ENCODE measurements at regions not wholly inside any gene's neighbourhood (a gene's known extent, or its start where the extent isn't known, plus 50 kb on each side); places are given as distances from the start of the nearest gene placed in this dataset.

DNA sequence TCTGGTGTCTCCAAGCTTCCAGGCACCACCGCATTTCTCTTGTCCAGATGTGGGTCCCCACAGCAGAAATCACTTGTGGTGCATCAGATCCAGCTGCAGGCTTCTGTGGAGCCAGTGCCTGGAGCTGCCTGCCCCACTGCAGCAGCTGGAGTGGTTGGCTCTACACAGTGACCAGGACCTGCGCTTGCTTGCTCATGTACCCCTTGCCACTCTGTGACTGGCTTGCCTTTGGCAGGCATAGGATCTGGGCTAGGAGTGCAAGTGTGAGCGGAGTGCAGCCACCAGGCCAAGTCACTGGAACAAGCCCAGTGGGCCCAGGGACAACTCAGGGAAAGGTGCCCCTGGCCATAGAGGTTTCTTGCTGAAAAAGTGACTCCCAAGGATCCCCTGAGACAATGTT lies 1400.0 kb upstream of the ALCAM start:
- no peaks in the 10 kb centered on the region for H3K36me3 ChIP-seq (ENCODE audit: control insufficient read depth in 2 of 2, extremely low read depth in 1 of 2, insufficient read depth in 2 of 2, low read length in 2 of 2)
- TF ChIP-seq, protein P1, sequence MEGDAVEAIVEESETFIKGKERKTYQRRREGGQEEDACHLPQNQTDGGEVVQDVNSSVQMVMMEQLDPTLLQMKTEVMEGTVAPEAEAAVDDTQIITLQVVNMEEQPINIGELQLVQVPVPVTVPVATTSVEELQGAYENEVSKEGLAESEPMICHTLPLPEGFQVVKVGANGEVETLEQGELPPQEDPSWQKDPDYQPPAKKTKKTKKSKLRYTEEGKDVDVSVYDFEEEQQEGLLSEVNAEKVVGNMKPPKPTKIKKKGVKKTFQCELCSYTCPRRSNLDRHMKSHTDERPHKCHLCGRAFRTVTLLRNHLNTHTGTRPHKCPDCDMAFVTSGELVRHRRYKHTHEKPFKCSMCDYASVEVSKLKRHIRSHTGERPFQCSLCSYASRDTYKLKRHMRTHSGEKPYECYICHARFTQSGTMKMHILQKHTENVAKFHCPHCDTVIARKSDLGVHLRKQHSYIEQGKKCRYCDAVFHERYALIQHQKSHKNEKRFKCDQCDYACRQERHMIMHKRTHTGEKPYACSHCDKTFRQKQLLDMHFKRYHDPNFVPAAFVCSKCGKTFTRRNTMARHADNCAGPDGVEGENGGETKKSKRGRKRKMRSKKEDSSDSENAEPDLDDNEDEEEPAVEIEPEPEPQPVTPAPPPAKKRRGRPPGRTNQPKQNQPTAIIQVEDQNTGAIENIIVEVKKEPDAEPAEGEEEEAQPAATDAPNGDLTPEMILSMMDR (optimal IDR thresholded peaks at IDR 0.05 in 1 of 3, IDR thresholded peaks at IDR 0.05 in 1 of 3, conservative IDR thresholded peaks at IDR 0.05 in 1 of 3; ENCODE audit: extremely low read depth in 1 of 3, insufficient read depth in 2 of 3, low read length in 3 of 3) = no peak
- TF ChIP-seq EZH2 (IDR thresholded peaks at IDR 0.05; ENCODE audit: low read length) = no peak
- no peaks in the 10 kb centered on the region for H4K20me1 ChIP-seq (ENCODE audit: control insufficient read depth, extremely low read depth, insufficient read depth, low read length)
- no peak overlapping the region for H2AFZ ChIP-seq (ENCODE audit: control insufficient read depth, low read length)
- no peaks in the 10 kb centered on the region for H3K27me3 ChIP-seq (ENCODE audit: control insufficient read depth, extremely low read depth, insufficient read depth, low read length)
- no peaks in the 10 kb centered on the region for H3K79me2 ChIP-seq (ENCODE audit: control insufficient read depth, insufficient read depth, low read length)
- H3K4me1 ChIP-seq (ENCODE audit: control insufficient read depth, extremely low read depth, insufficient read depth, low read length) = no peaks in the 10 kb centered on the region
- H3K4me2 ChIP-seq (ENCODE audit: control insufficient read depth, extremely low read depth, insufficient read depth, low read depth, low read length) = no peak overlapping the region
- no peaks in the 10 kb centered on the region for H3K9me3 ChIP-seq (ENCODE audit: control insufficient read depth, low read depth, low read length)
- no peak overlapping the region for H3K4me3 ChIP-seq (ENCODE audit: control insufficient read depth in 2 of 3, extremely low read depth in 1 of 3, insufficient read depth in 2 of 3, low read depth in 1 of 3, low read length in 3 of 3)
- H3K27ac ChIP-seq (ENCODE audit: control insufficient read depth, insufficient read depth, low read length) = no peak overlapping the region
- no peaks in the 10 kb centered on the region for H3K9me1 ChIP-seq (ENCODE audit: control insufficient read depth, extremely low read depth, insufficient read depth, low read length)
- dilution Hi-C loops (cut with MboI; ENCODE audit: extremely low pct_ligation_motif_present, low sequenced_read_pairs) = no loop called here
- DNase-seq (ENCODE audit: low read depth, low spot score) (no peak), FAIRE-seq (no peak)
- H3K9ac ChIP-seq (ENCODE audit: control insufficient read depth, extremely low read depth, insufficient read depth, low read length) = no peak overlapping the region

DNA sequence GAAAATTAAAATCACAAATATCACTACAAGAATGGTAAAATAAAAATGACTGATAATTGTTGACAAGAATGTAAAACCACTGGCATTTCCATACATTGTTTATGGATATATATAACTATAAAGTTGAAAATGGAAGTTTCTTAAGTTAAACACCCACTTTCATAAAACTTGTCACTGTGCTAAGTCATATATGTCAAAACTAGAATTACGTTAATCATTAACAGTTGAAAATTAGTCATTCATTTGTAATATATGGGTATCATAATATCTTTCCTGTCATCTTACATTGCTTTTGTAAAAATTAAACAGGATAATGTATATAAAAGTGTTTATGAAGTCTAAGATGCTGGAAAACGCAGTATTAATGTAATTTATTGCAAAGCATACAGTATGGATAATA lies 1398.6 kb upstream of the ALCAM start:
- Histone ChIP-seq H3K27ac (ENCODE audit: control insufficient read depth, insufficient read depth, low read length) (no peak overlapping the region), H3K36me3 (ENCODE audit: control insufficient read depth in 2 of 2, extremely low read depth in 1 of 2, insufficient read depth in 2 of 2, low read length in 2 of 2) (no peaks in the 10 kb centered on the region), H3K4me1 (ENCODE audit: control insufficient read depth, extremely low read depth, insufficient read depth, low read length) (no peaks in the 10 kb centered on the region), H2AFZ (ENCODE audit: control insufficient read depth, low read length) (no peak overlapping the region), H4K20me1 (ENCODE audit: control insufficient read depth, extremely low read depth, insufficient read depth, low read length) (no peaks in the 10 kb centered on the region), H3K79me2 (ENCODE audit: control insufficient read depth, insufficient read depth, low read length) (no peaks in the 10 kb centered on the region), H3K27me3 (ENCODE audit: control insufficient read depth, extremely low read depth, insufficient read depth, low read length) (no peaks in the 10 kb centered on the region), H3K9me3 (ENCODE audit: control insufficient read depth, low read depth, low read length) (no peaks in the 10 kb centered on the region), H3K9ac (ENCODE audit: control insufficient read depth, extremely low read depth, insufficient read depth, low read length) (no peak overlapping the region), H3K9me1 (ENCODE audit: control insufficient read depth, extremely low read depth, insufficient read depth, low read length) (no peaks in the 10 kb centered on the region), H3K4me2 (ENCODE audit: control insufficient read depth, extremely low read depth, insufficient read depth, low read depth, low read length) (no peak overlapping the region), H3K4me3 (ENCODE audit: control insufficient read depth in 2 of 3, extremely low read depth in 1 of 3, insufficient read depth in 2 of 3, low read depth in 1 of 3, low read length in 3 of 3) (no peak overlapping the region)
- FAIRE-seq (no peak), DNase-seq (ENCODE audit: low read depth, low spot score) (no peak)
- no peak for TF ChIP-seq EZH2 (IDR thresholded peaks at IDR 0.05; ENCODE audit: low read length)
- TF ChIP-seq, protein P1 (optimal IDR thresholded peaks at IDR 0.05 in 1 of 3, IDR thresholded peaks at IDR 0.05 in 1 of 3, conservative IDR thresholded peaks at IDR 0.05 in 1 of 3; ENCODE audit: extremely low read depth in 1 of 3, insufficient read depth in 2 of 3, low read length in 3 of 3) = no peak
- dilution Hi-C loops (cut with MboI; ENCODE audit: extremely low pct_ligation_motif_present, low sequenced_read_pairs) = no loop called here
